ENCODE measurements at regions not wholly inside any gene's neighbourhood (a gene's known extent, or its start where the extent isn't known, plus 50 kb on each side); places are given as distances from the start of the nearest gene placed in this dataset.

DNA sequence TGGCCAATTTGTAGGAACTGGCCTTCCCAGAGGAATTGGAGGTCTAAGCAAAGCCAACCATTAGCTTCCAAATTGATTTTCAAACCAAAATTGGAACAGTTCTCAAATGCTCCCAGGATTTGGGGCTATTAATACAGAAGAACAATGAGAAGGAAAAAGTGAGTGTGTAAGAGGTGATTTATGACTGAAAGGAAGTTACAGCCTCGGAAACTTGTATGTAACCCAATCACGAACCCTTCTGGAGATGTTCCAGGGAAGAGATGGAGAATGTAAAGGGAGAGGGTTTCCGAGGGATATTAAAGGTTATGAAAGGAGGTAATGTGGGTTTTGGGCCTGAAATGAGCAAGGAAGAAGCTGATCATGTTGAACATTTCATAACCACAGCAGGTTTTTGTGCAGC is 93.2 kb upstream of the CXCL14 start:
- no peak overlapping the region for H3K4me3 ChIP-seq (ENCODE audit: extremely low read depth in 1 of 4, insufficient read depth in 2 of 4, low read depth in 3 of 4, low read length in 4 of 4)
- 90 to 100% methylated on average over 1 to 3 of the region's 3 CpGs for WGBS, 2 experiments (ENCODE audit: extremely low coverage in 1 of 2, insufficient coverage in 1 of 2, insufficient read length in 1 of 2, insufficient replicate concordance in 2 of 2, low coverage in 1 of 2, low lambda C conversion rate in 2 of 2, missing lambda C conversion rate in 1 of 2)
- POLR2A ChIA-PET (ENCODE audit: partially characterized antibody): no interaction called here
- no peak for TF ChIP-seq SIN3A (conservative IDR thresholded peaks at IDR 0.05 in 1 of 2, IDR thresholded peaks at IDR 0.05 in 1 of 2; ENCODE audit: low read depth in 1 of 2, low read length in 2 of 2)
- TF ChIP-seq POLR2AphosphoS5 (IDR thresholded peaks at IDR 0.05; ENCODE audit: low read depth, low read length): no peak
- no peak for TF ChIP-seq POU5F1 (IDR thresholded peaks at IDR 0.05; ENCODE audit: low read depth, low read length)

More for the DNA sequence above, 93.2 kb upstream of the CXCL14 start:
- Histone ChIP-seq H4K8ac (ENCODE audit: extremely low read depth, insufficient read depth, low read length) (no peak overlapping the region), H2AK5ac (ENCODE audit: low read depth, low read length) (no peak overlapping the region), H3K27me3 (replicated peaks in 1 of 4; ENCODE audit: control insufficient read depth in 3 of 4, extremely low read depth in 1 of 4, insufficient read depth in 3 of 4, low read length in 3 of 4) (no peaks in the 10 kb centered on the region), H4K91ac (replicated peaks; ENCODE audit: insufficient read length, low read length) (no peak overlapping the region), H3K56ac (replicated peaks; ENCODE audit: insufficient read length, low read depth, low read length) (no peak overlapping the region), H3K4me1 (replicated peaks in 1 of 4; ENCODE audit: control insufficient read depth in 3 of 4, insufficient read depth in 4 of 4, low read length in 3 of 4) (no peaks in the 10 kb centered on the region), H3K79me1 (ENCODE audit: low read depth, low read length) (no peaks in the 10 kb centered on the region), H2BK12ac (ENCODE audit: low read depth, low read length) (no peak overlapping the region), H3K9me3 (ENCODE audit: insufficient read depth in 2 of 2, low read depth in 1 of 2, low read length in 1 of 2) (no peaks in the 10 kb centered on the region), H3K36me3 (ENCODE audit: control insufficient read depth in 2 of 4, insufficient read depth in 4 of 4, low read length in 3 of 4) (no peaks in the 10 kb centered on the region), H3K23me2 (ENCODE audit: low read depth, low read length) (no peaks in the 10 kb centered on the region), H4K20me1 (replicated peaks in 1 of 2; ENCODE audit: control insufficient read depth in 1 of 2, insufficient read depth in 2 of 2, low read length in 2 of 2) (no peaks in the 10 kb centered on the region), H2BK20ac (ENCODE audit: low read length) (no peak overlapping the region), H3K18ac (ENCODE audit: extremely low read depth, low read length) (no peak overlapping the region), H3K4ac (replicated peaks; ENCODE audit: insufficient read length, low read depth, low read length) (no peak overlapping the region), H2AFZ (ENCODE audit: low read length) (no peak overlapping the region), H4K5ac (ENCODE audit: insufficient read length, low read depth, low read length) (no peak overlapping the region), H3K4me2 (ENCODE audit: insufficient read depth in 1 of 2, low read depth in 2 of 2, low read length in 2 of 2) (no peak overlapping the region), H2BK15ac (ENCODE audit: low read length) (no peak overlapping the region), H2BK120ac (replicated peaks; ENCODE audit: low read depth, low read length) (no peak overlapping the region), H2BK5ac (ENCODE audit: low read depth, low read length) (no peak overlapping the region), H3K9ac (replicated peaks in 1 of 4; ENCODE audit: extremely low read depth in 1 of 4, low read depth in 3 of 4, low read length in 3 of 4) (no peak overlapping the region), H3K27ac (ENCODE audit: low read depth, low read length) (no peak overlapping the region), H3K23ac (ENCODE audit: insufficient read length) (no peak overlapping the region), H3K14ac (ENCODE audit: insufficient read length) (no peak overlapping the region), H3K79me2 (ENCODE audit: control insufficient read depth in 1 of 2, insufficient read depth in 2 of 2, low read length in 2 of 2) (no peaks in the 10 kb centered on the region)
- FAIRE-seq (no peak), DNase-seq (ENCODE audit: low read depth in 1 of 2, low spot score in 2 of 2) (no peak)
- CTCF ChIA-PET (ENCODE audit: partially characterized antibody): interaction anchor here (1.8 to 3.2 kb wide), 2 partner anchors 10 to 163 kb away, joined by 4 to 12 read pairs; no protein-coding TSS in a partner anchor

All from H1 (cell line).